Smooth muscle cell (in vitro differentiated cells): ENCODE measurements at regions not wholly inside any gene's neighbourhood (a gene's known extent, or its start where the extent isn't known, plus 50 kb on each side); places are given as distances from the start of the nearest gene placed in this dataset.
"Not testable (repeated sequence)": the region's sequence is repeated elsewhere in the genome, so short reads cannot be mapped to it uniquely, and the experiment has no call there.

Experiments
- DNase-seq: peaks from one replicate; lab custom pipeline; 2025; ENCODE audit not compliant: unreplicated experiment; lab: John Stamatoyannopoulos, UW
- H2AFZ ChIP-seq: fragments of 200-600 bp; sonication (generic); 2 replicates; pipeline ENCODE4 v1.6.0; 2016; ENCODE audit warnings: antibody characterized with exemption, low read depth, mild to moderate bottlenecking
- H3F3A ChIP-seq: fragments of 200-600 bp; sonication (generic); 2 replicates; pipeline ENCODE4 v1.6.0; 2017; ENCODE audit warnings: antibody characterized with exemption, low read depth
- H3K27ac ChIP-seq: fragments of 200-600 bp; sonication (generic); 2 replicates; pipeline ENCODE4 v1.5.1; 2016; ENCODE audit warnings: low read depth, mild to moderate bottlenecking
- H3K27me3 ChIP-seq: fragments of 200-600 bp; sonication (generic); 2 replicates; pipeline ENCODE4 v1.6.1; 2016; ENCODE audit warnings: low read depth, mild to moderate bottlenecking
- H3K36me3 ChIP-seq: fragments of 200-600 bp; sonication (generic); 2 replicates; pipeline ENCODE4 v1.5.1; 2016; ENCODE audit warnings: low read depth
- H3K4me1 ChIP-seq: fragments of 200-600 bp; sonication (generic); 2 replicates; pipeline ENCODE4 v1.5.1; 2016; ENCODE audit warnings: low read depth
- H3K4me2 ChIP-seq: fragments of 200-600 bp; sonication (generic); 2 replicates; pipeline ENCODE4 v1.6.0; 2016; ENCODE audit warnings: mild to moderate bottlenecking
- H3K4me3 ChIP-seq: fragments of 200-600 bp; sonication (generic); 2 replicates; pipeline ENCODE4 v1.5.1; 2016; ENCODE audit warnings: mild to moderate bottlenecking
- H3K79me2 ChIP-seq: fragments of 200-600 bp; sonication (generic); 2 replicates; pipeline ENCODE4 v1.6.0; 2016; ENCODE audit warnings: low read depth, mild to moderate bottlenecking
- H3K9ac ChIP-seq: fragments of 200-600 bp; sonication (generic); 2 replicates; pipeline ENCODE4 v1.6.0; 2016; ENCODE audit warnings: low read depth
- H3K9me3 ChIP-seq: fragments of 200-600 bp; sonication (generic); replicated peaks from 2 replicates; pipeline ENCODE4 v1.5.1; 2016; ENCODE audit warnings: low read depth
- H4K20me1 ChIP-seq: fragments of 200-600 bp; sonication (generic); 2 replicates; pipeline ENCODE4 v1.6.0; 2016; ENCODE audit warnings: low read depth
- CTCF ChIP-seq: fragments of 200-600 bp; sonication (generic); IDR thresholded peaks from 2 replicates; pipeline ENCODE4 v1.5.1; 2017; ENCODE audit warnings: borderline replicate concordance, mild to moderate bottlenecking, antibody characterized with exemption; ENCODE audit not compliant: insufficient read depth, poor library complexity, severe bottlenecking
- WGBS: methylation state at CpG from one replicate; pipeline ENCODE4 v1.1.7; 2016; ENCODE audit warnings: low lambda C conversion rate; 5-methylcytosine and 5-hydroxymethylcytosine counted together

DNA sequence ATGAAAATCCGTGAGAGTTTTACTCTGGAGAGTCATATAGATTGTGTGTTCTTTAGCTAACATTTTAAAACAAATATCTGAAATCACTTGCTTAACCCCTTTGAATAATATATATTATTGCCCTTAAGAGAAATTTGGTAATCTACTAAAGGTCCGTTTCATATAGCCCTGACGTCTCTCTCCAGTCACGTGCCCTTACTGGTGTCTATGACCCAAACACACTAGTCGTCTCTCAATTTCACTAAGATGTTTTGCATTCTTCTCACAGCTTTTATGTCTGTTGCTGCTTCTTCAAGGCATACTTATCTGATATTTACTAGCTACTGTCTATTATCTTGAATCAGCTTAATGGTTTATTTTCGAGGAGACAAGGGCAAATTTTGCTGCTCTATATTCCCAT is 409.9 kb downstream of the KCNJ18 start:
- H3K27ac ChIP-seq = no peak overlapping the region
- H3F3A ChIP-seq = no peaks in the 10 kb centered on the region
- 42% methylated on average over 6 of the region's 6 CpGs for WGBS
- DNase-seq = no peak
- no peak overlapping the region for H3K4me2 ChIP-seq
- H3K4me1 ChIP-seq = no peaks in the 10 kb centered on the region
- H3K9ac ChIP-seq = no peak overlapping the region
- H2AFZ ChIP-seq = no peak overlapping the region
- TF ChIP-seq CTCF = no peak
- H3K79me2 ChIP-seq = no peaks in the 10 kb centered on the region
- H3K9me3 ChIP-seq = no peaks in the 10 kb centered on the region
- H3K4me3 ChIP-seq = no peak overlapping the region
- H3K27me3 ChIP-seq = no peaks in the 10 kb centered on the region
- H4K20me1 ChIP-seq = no peaks in the 10 kb centered on the region
- H3K36me3 ChIP-seq = no peaks in the 10 kb centered on the region

- H3K9me3 ChIP-seq, H3K9ac ChIP-seq, H3K79me2 ChIP-seq, DNase-seq, H3K27me3 ChIP-seq, H3F3A ChIP-seq, H4K20me1 ChIP-seq, H3K27ac ChIP-seq, H3K4me3 ChIP-seq, H3K4me1 ChIP-seq, H3K36me3 ChIP-seq: not testable (repeated sequence)
- H2AFZ ChIP-seq = peak overlapping the region; percentile 2
- peak overlapping the region; percentile 8 for H3K4me2 ChIP-seq
- WGBS = 41% methylated on average over 3 of the region's 3 CpGs
Observed at GRCh38 chr17:22116720-22117119, 424.4 kb downstream of the KCNJ18 start.

GRCh38 chr17:22117401-22117800 is 425.1 kb downstream of the KCNJ18 start:
- H3K27ac ChIP-seq, H3F3A ChIP-seq, H3K27me3 ChIP-seq, H3K4me3 ChIP-seq, H3K4me2 ChIP-seq, H2AFZ ChIP-seq, H4K20me1 ChIP-seq, H3K36me3 ChIP-seq, H3K4me1 ChIP-seq, H3K9ac ChIP-seq, DNase-seq, H3K9me3 ChIP-seq, H3K79me2 ChIP-seq: not testable (repeated sequence)
- WGBS = 79% methylated on average over 2 of the region's 2 CpGs

DNA sequence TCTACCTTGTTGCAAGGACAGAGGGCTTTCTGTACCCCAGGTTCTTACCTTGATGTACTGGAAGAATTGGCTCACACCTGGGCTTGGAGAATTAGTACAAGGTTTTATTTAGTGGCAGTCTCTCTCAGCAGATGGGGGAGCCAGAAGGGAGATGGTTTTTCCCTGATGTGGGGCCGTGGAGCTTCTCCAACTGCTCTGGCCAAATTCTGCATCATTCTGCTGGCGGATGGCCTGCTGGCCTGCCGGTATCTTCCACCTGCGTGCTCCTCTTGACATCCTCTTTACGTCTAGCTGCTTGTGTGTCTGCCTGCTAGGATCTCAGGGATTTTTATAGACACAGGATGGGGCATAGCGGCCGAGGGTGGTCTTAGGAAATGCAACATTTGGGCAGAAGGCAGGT is 426.7 kb downstream of the KCNJ18 start:
- H3K9me3 ChIP-seq, H3K4me1 ChIP-seq, H3F3A ChIP-seq, H3K9ac ChIP-seq, H2AFZ ChIP-seq, H3K4me2 ChIP-seq, H3K79me2 ChIP-seq, H3K4me3 ChIP-seq, H3K27ac ChIP-seq, H3K36me3 ChIP-seq, DNase-seq, H4K20me1 ChIP-seq, H3K27me3 ChIP-seq: not testable (repeated sequence)
- 84% methylated on average over 7 of the region's 7 CpGs for WGBS

- H3K9ac ChIP-seq, H3K9me3 ChIP-seq, H3F3A ChIP-seq, H3K79me2 ChIP-seq, H3K4me3 ChIP-seq, H3K27me3 ChIP-seq, H3K36me3 ChIP-seq, H3K4me1 ChIP-seq, DNase-seq, H4K20me1 ChIP-seq, H2AFZ ChIP-seq: not testable (repeated sequence)
- WGBS = 30% methylated on average over 3 of the region's 3 CpGs
- Histone ChIP-seq H3K4me2 (peak overlapping the region; percentile 62), H3K27ac (peak overlapping the region; percentile 60)
Observed at GRCh38 chr17:22119751-22120150, 427.4 kb downstream of the KCNJ18 start.
